Kidney (tissue), 13 donors: ENCODE measurements at regions not wholly inside any gene's neighbourhood (a gene's known extent, or its start where the extent isn't known, plus 50 kb on each side); places are given as distances from the start of the nearest gene placed in this dataset.
A peak's percentile ranks its signal among the peaks of the same experiment; 100 is the strongest.

ENCODE experiments used
- DNase-seq, 5 donors: peaks; one replicate each; pipeline ENCODE4 v3.0.0-alpha.2; 2013 to 2020
- FAIRE-seq: peaks from 2 replicates; lab custom pipeline; 2012; peaks lifted over from hg19 to GRCh38; lab: Jason Lieb, UNC
- H3K27ac ChIP-seq, 2 donors: one replicate each; pipeline ENCODE4 v1.7.0; 2013; ENCODE audit warnings: low read depth in 2 of 2, low read length in 2 of 2, inconsistent platforms in 1 of 2
- H3K27me3 ChIP-seq: one replicate; pipeline ENCODE4 v1.7.1; 2013; ENCODE audit warnings: low read length, inconsistent platforms; ENCODE audit not compliant: control insufficient read depth, insufficient read depth
- H3K36me3 ChIP-seq, 3 donors: one replicate each; pipeline versions ENCODE4 v1.7.0 to v1.7.1; 2013; ENCODE audit warnings: low read length in 3 of 3, control low read depth in 1 of 3, inconsistent platforms in 1 of 3; ENCODE audit not compliant: insufficient read depth in 3 of 3, control insufficient read depth in 2 of 3
- H3K4me1 ChIP-seq, 3 donors: one replicate each; pipeline versions ENCODE4 v1.7.0 to v1.7.1; 2013; ENCODE audit warnings: low read length in 3 of 3, inconsistent platforms in 1 of 3, low read depth in 1 of 3; ENCODE audit not compliant: control insufficient read depth in 2 of 3, insufficient read depth in 2 of 3
- H3K4me3 ChIP-seq, 3 donors: one replicate each; pipeline versions ENCODE4 v1.7.0 to v1.8.1; 2013; ENCODE audit warnings: low read length in 3 of 3, control low read depth in 1 of 3, inconsistent platforms in 1 of 3
- H3K9ac ChIP-seq, 3 donors: one replicate each; pipeline versions ENCODE4 v1.7.0 to v1.7.1; 2013; ENCODE audit warnings: low read length in 3 of 3, control low read depth in 1 of 3, inconsistent platforms in 1 of 3
- H3K9me3 ChIP-seq, 3 donors: one replicate each; pipeline versions ENCODE4 v1.7.0 to v1.7.1; 2013; ENCODE audit warnings: low read length in 3 of 3, control low read depth in 1 of 3, inconsistent platforms in 1 of 3; ENCODE audit not compliant: control insufficient read depth in 2 of 3, insufficient read depth in 1 of 3
- CTCF ChIP-seq: IDR thresholded peaks from 3 replicates; pipeline ENCODE4 v1.5.1; 2012; ENCODE audit warnings: mild to moderate bottlenecking, moderate library complexity, borderline replicate concordance; ENCODE audit not compliant: insufficient read depth; ENCODE audit errors: extremely low read depth
- intact Hi-C: fragments of 100-400 bp; cut with DNase I; formaldehyde crosslinking; loops from one replicate; pipeline ENCODE4 v1.11.1; 2022
- donor health status: control.
- donor health status: control.
- donor health status: control.
- donor health status: control.
- donor health status: control.
- donor health status: DM: yes; HTN: yes; CAD: no.
- donor health status: Normal renal cell carcinoma (clear cell type).

GRCh38 chr9:119859128-119859527 is 489.9 kb upstream of the BRINP1 start:
- intact Hi-C loops, result no loop called here
- DNase-seq (no peak), FAIRE-seq (no peak)
- TF ChIP-seq CTCF, result no peak
- no peaks in the 10 kb centered on the region for H3K9me3 ChIP-seq
- H3K9ac ChIP-seq, result no peak overlapping the region
- no peak overlapping the region for H3K27ac ChIP-seq
- H3K27me3 ChIP-seq, result no peaks in the 10 kb centered on the region
- no peaks in the 10 kb centered on the region for H3K4me1 ChIP-seq
- H3K36me3 ChIP-seq, result no peaks in the 10 kb centered on the region
- no peak overlapping the region for H3K4me3 ChIP-seq

GRCh38 chr9:119853126-119853525 is 483.9 kb upstream of the BRINP1 start:
- no peaks in the 10 kb centered on the region for H3K9me3 ChIP-seq
- no peak overlapping the region for H3K27ac ChIP-seq
- no peaks in the 10 kb centered on the region for H3K36me3 ChIP-seq
- no peak for TF ChIP-seq CTCF
- no peaks in the 10 kb centered on the region for H3K4me1 ChIP-seq
- intact Hi-C loops, result no loop called here
- H3K9ac ChIP-seq, result no peak overlapping the region
- FAIRE-seq (no peak), DNase-seq (no peak)
- H3K27me3 ChIP-seq, result no peaks in the 10 kb centered on the region
- no peak overlapping the region for H3K4me3 ChIP-seq

GRCh38 chr9:119852390-119852789 is 483.2 kb upstream of the BRINP1 start:
- intact Hi-C loops, result no loop called here
- Histone ChIP-seq H3K9ac (no peak overlapping the region), H3K36me3 (no peaks in the 10 kb centered on the region), H3K27ac (no peak overlapping the region), H3K9me3 (no peaks in the 10 kb centered on the region), H3K27me3 (no peaks in the 10 kb centered on the region), H3K4me1 (no peaks in the 10 kb centered on the region), H3K4me3 (no peak overlapping the region)
- peak in 3 of 5 donors; percentile 14 to 26 (median 21) for DNase-seq
- TF ChIP-seq CTCF, result no peak
- no peak for FAIRE-seq

GRCh38 chr9:119844431-119844830 is 475.2 kb upstream of the BRINP1 start:
- intact Hi-C loops, result no loop called here
- no peak for TF ChIP-seq CTCF
- Histone ChIP-seq H3K4me1 (no peaks in the 10 kb centered on the region), H3K9ac (no peak overlapping the region), H3K27ac (no peak overlapping the region), H3K4me3 (no peak overlapping the region), H3K36me3 (no peaks in the 10 kb centered on the region), H3K9me3 (peaks cover 0 to 8% (median 0%) of the 10 kb centered on the region in 3 donors), H3K27me3 (no peaks in the 10 kb centered on the region)
- FAIRE-seq (no peak), DNase-seq (no peak)
